ENCODE measurements at regions not wholly inside any gene's neighbourhood (a gene's known extent, or its start where the extent isn't known, plus 50 kb on each side); places are given as distances from the start of the nearest gene placed in this dataset.

DNA sequence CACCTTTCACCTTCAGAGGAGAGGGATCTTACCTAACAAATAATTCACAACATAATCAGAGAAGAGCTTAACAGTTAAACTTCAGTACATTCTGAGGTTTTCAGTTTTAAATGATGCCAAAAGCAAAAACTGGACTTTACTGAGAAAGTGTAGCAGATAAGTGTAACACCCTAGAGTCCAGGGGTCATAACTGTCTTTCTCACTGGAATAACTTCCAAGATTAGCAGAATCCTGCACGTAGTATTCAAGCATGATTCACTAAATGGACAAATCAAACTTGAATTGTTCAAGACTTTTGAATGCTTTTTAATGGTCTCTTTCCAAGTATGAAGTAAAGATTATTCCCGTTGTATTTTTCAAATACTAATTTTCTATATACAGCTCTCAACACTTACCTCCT lies 180.1 kb upstream of the NREP start:
- no peak for ATAC-seq (ENCODE audit: poor library complexity)
- no peaks in the 10 kb centered on the region for H3K36me3 Mint-ChIP-seq (ENCODE audit: low read depth)
- no peak overlapping the region for H3K27ac Mint-ChIP-seq
- H3K4me3 Mint-ChIP-seq = no peak overlapping the region
- intact Hi-C loops (cut with DNase I, micrococcal nuclease) = no loop called here
- H3K36me3 ChIP-seq (ENCODE audit: insufficient read depth, low read length) = no peaks in the 10 kb centered on the region
- no peaks in the 10 kb centered on the region for H3K9me3 ChIP-seq (ENCODE audit: control insufficient read depth in 1 of 2, insufficient read depth in 1 of 2, low read length in 2 of 2)
- no peak overlapping the region for H3K27ac ChIP-seq (ENCODE audit: low read depth in 1 of 2, low read length in 2 of 2)
- no peaks in the 10 kb centered on the region for H3K27me3 ChIP-seq (ENCODE audit: control insufficient read depth in 1 of 2, insufficient read depth in 2 of 2, low read length in 2 of 2)
- POLR2A ChIA-PET = no interaction called here
- no peak for DNase-seq
- CTCF ChIA-PET = no interaction called here
- H3K4me1 Mint-ChIP-seq (ENCODE audit: low read depth) = no peaks in the 10 kb centered on the region
- TF ChIP-seq, protein P1, sequence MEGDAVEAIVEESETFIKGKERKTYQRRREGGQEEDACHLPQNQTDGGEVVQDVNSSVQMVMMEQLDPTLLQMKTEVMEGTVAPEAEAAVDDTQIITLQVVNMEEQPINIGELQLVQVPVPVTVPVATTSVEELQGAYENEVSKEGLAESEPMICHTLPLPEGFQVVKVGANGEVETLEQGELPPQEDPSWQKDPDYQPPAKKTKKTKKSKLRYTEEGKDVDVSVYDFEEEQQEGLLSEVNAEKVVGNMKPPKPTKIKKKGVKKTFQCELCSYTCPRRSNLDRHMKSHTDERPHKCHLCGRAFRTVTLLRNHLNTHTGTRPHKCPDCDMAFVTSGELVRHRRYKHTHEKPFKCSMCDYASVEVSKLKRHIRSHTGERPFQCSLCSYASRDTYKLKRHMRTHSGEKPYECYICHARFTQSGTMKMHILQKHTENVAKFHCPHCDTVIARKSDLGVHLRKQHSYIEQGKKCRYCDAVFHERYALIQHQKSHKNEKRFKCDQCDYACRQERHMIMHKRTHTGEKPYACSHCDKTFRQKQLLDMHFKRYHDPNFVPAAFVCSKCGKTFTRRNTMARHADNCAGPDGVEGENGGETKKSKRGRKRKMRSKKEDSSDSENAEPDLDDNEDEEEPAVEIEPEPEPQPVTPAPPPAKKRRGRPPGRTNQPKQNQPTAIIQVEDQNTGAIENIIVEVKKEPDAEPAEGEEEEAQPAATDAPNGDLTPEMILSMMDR (IDR thresholded peaks at IDR 0.05) = no peak
- H3K9me3 Mint-ChIP-seq = no peaks in the 10 kb centered on the region
- H3K27me3 Mint-ChIP-seq = no peaks in the 10 kb centered on the region
- no peak overlapping the region for H3K4me3 ChIP-seq (ENCODE audit: low read length)
- H3K4me1 ChIP-seq (ENCODE audit: insufficient read depth, low read length) = no peaks in the 10 kb centered on the region

DNA sequence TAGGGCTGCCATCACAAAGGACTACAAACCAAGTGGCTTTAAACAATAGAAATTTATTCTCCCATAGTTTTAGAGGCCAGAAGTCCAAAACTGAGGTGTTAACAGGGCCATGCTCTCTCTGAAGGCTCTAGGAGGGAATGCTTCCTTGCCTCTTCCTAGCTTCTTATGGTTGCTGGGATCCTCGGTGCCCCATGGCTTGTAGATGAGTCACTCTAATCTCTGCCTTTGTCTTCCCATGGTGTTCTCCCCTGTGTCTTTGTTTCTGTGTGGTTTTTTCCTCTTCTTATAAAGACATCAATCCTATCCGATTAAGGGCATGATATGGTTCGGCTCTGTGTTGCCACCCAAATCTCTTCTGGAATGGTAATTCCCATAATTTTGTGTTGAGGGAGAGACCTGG lies 178.8 kb upstream of the NREP start:
- DNase-seq = no peak
- no peaks in the 10 kb centered on the region for H3K9me3 ChIP-seq (ENCODE audit: control insufficient read depth in 1 of 2, insufficient read depth in 1 of 2, low read length in 2 of 2)
- H3K27me3 ChIP-seq (ENCODE audit: control insufficient read depth in 1 of 2, insufficient read depth in 2 of 2, low read length in 2 of 2) = no peaks in the 10 kb centered on the region
- Mint-ChIP-seq H3K27ac (no peak overlapping the region), H3K4me1 (ENCODE audit: low read depth) (no peaks in the 10 kb centered on the region), H3K27me3 (no peaks in the 10 kb centered on the region), H3K36me3 (ENCODE audit: low read depth) (no peaks in the 10 kb centered on the region), H3K4me3 (no peak overlapping the region), H3K9me3 (no peaks in the 10 kb centered on the region)
- no peak overlapping the region for H3K27ac ChIP-seq (ENCODE audit: low read depth in 1 of 2, low read length in 2 of 2)
- TF ChIP-seq, protein P1 (IDR thresholded peaks at IDR 0.05) = no peak
- H3K4me1 ChIP-seq (ENCODE audit: insufficient read depth, low read length) = no peaks in the 10 kb centered on the region
- CTCF ChIA-PET = no interaction called here
- H3K4me3 ChIP-seq (ENCODE audit: low read length) = no peak overlapping the region
- intact Hi-C loops (cut with DNase I, micrococcal nuclease) = no loop called here
- H3K36me3 ChIP-seq (ENCODE audit: insufficient read depth, low read length) = no peaks in the 10 kb centered on the region
- ATAC-seq (ENCODE audit: poor library complexity) = no peak
- POLR2A ChIA-PET = no interaction called here

DNA sequence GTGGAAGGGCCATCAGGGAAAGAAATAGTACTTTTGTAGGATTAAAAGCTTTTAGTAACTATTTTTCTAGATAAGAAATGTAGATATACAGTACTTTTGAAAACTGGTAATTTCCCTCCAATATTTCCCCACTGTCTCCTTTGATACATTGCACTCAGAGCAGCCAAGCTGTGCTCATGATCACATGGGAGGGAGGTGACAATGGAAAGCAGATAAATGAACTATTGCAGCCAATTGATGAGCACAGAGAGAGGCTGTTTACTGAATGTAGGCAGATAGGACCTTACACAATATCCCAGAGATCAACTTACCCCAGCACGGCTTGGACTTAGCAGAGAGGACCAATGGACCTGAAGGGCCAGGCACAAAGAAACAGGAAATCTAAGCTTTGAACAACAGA lies 178.0 kb upstream of the NREP start:
- H3K27ac Mint-ChIP-seq = no peak overlapping the region
- no peaks in the 10 kb centered on the region for H3K4me1 ChIP-seq (ENCODE audit: insufficient read depth, low read length)
- no peak overlapping the region for H3K27ac ChIP-seq (ENCODE audit: low read depth in 1 of 2, low read length in 2 of 2)
- H3K27me3 Mint-ChIP-seq = no peaks in the 10 kb centered on the region
- no peak overlapping the region for H3K4me3 ChIP-seq (ENCODE audit: low read length)
- no peaks in the 10 kb centered on the region for H3K9me3 Mint-ChIP-seq
- TF ChIP-seq, protein P1 (IDR thresholded peaks at IDR 0.05) = no peak
- H3K36me3 ChIP-seq (ENCODE audit: insufficient read depth, low read length) = no peaks in the 10 kb centered on the region
- no peak overlapping the region for H3K4me3 Mint-ChIP-seq
- POLR2A ChIA-PET = no interaction called here
- DNase-seq (no peak), ATAC-seq (ENCODE audit: poor library complexity) (no peak)
- no peaks in the 10 kb centered on the region for H3K36me3 Mint-ChIP-seq (ENCODE audit: low read depth)
- H3K27me3 ChIP-seq (ENCODE audit: control insufficient read depth in 1 of 2, insufficient read depth in 2 of 2, low read length in 2 of 2) = no peaks in the 10 kb centered on the region
- intact Hi-C loops (cut with DNase I, micrococcal nuclease) = no loop called here
- CTCF ChIA-PET = no interaction called here
- H3K9me3 ChIP-seq (ENCODE audit: control insufficient read depth in 1 of 2, insufficient read depth in 1 of 2, low read length in 2 of 2) = no peaks in the 10 kb centered on the region
- H3K4me1 Mint-ChIP-seq (ENCODE audit: low read depth) = no peaks in the 10 kb centered on the region

All from CD4-positive, alpha-beta T cell (primary cell).